Erythroblast (primary cell): ENCODE measurements at regions not wholly inside any gene's neighbourhood (a gene's known extent, or its start where the extent isn't known, plus 50 kb on each side); places are given as distances from the start of the nearest gene placed in this dataset.

Source experiments
- DNase-seq, 2 experiments: peaks; one replicate each; lab custom pipeline; 2025; lab: John Stamatoyannopoulos, UW
- GATA1 ChIP-seq: IDR thresholded peaks from 2 replicates; pipeline ENCODE4 v1.6.1; 2011; ENCODE audit warnings: low read depth, mild to moderate bottlenecking, control low read depth, low read length, moderate library complexity
- POLR2A ChIP-seq: IDR thresholded peaks from 2 replicates; pipeline ENCODE4 v1.6.1; 2011; ENCODE audit warnings: mild to moderate bottlenecking, low read length

- TF ChIP-seq POLR2A (no peak), GATA1 (no peak)
- DNase-seq = no peak
These were observed 671.9 kb upstream of the CHAC2 start for GRCh38 chr2:53095664-53096063.

- TF ChIP-seq POLR2A (no peak), GATA1 (no peak)
- no peak for DNase-seq
These were observed 672.4 kb upstream of the CHAC2 start for GRCh38 chr2:53095227-53095626.

GRCh38 chr2:53093355-53093754 is 674.2 kb upstream of the CHAC2 start:
- DNase-seq = no peak
- TF ChIP-seq POLR2A = no peak
- no peak for TF ChIP-seq GATA1

GRCh38 chr2:53091183-53091582 is 676.4 kb upstream of the CHAC2 start:
- no peak for DNase-seq
- no peak for TF ChIP-seq GATA1
- TF ChIP-seq POLR2A = no peak

- DNase-seq = no peak
- TF ChIP-seq POLR2A = no peak
- no peak for TF ChIP-seq GATA1
These were observed 679.6 kb upstream of the CHAC2 start for GRCh38 chr2:53087874-53088461.

- no peak for DNase-seq
- no peak for TF ChIP-seq POLR2A
- TF ChIP-seq GATA1 = no peak
These were observed 680.2 kb upstream of the CHAC2 start for GRCh38 chr2:53087262-53087873.

- TF ChIP-seq GATA1 (no peak), POLR2A (no peak)
- DNase-seq = no peak
These were observed 690.2 kb upstream of the CHAC2 start for GRCh38 chr2:53077413-53077812.

- DNase-seq = no peak
- TF ChIP-seq POLR2A = no peak
- no peak for TF ChIP-seq GATA1
These were observed 691.8 kb upstream of the CHAC2 start for GRCh38 chr2:53075760-53076159.

- TF ChIP-seq POLR2A (no peak), GATA1 (no peak)
These were observed 700.1 kb upstream of the CHAC2 start for GRCh38 chr2:53067533-53067932.

GRCh38 chr2:53067056-53067455 is 700.5 kb upstream of the CHAC2 start:
- no peak for TF ChIP-seq POLR2A
- no peak for DNase-seq

More at GRCh38 chr2:53067533-53067932, 700.1 kb upstream of the CHAC2 start:
- DNase-seq = no peak

- TF ChIP-seq POLR2A (no peak), GATA1 (no peak)
These were observed 703.5 kb upstream of the CHAC2 start for GRCh38 chr2:53064154-53064553.

GRCh38 chr2:53058526-53058925 is 709.1 kb upstream of the CHAC2 start:
- no peak for DNase-seq
- TF ChIP-seq GATA1 (no peak), POLR2A (no peak)

More at GRCh38 chr2:53064154-53064553, 703.5 kb upstream of the CHAC2 start:
- no peak for DNase-seq

GRCh38 chr2:53053937-53054336 is 713.7 kb upstream of the CHAC2 start:
- no peak for TF ChIP-seq POLR2A
- no peak for TF ChIP-seq GATA1
- DNase-seq = no peak

- no peak for DNase-seq
- no peak for TF ChIP-seq POLR2A
- TF ChIP-seq GATA1 = no peak
These were observed 716.4 kb upstream of the CHAC2 start for GRCh38 chr2:53051157-53051556.
